ENCODE measurements at regions not wholly inside any gene's neighbourhood (a gene's known extent, or its start where the extent isn't known, plus 50 kb on each side); places are given as distances from the start of the nearest gene placed in this dataset.

DNA sequence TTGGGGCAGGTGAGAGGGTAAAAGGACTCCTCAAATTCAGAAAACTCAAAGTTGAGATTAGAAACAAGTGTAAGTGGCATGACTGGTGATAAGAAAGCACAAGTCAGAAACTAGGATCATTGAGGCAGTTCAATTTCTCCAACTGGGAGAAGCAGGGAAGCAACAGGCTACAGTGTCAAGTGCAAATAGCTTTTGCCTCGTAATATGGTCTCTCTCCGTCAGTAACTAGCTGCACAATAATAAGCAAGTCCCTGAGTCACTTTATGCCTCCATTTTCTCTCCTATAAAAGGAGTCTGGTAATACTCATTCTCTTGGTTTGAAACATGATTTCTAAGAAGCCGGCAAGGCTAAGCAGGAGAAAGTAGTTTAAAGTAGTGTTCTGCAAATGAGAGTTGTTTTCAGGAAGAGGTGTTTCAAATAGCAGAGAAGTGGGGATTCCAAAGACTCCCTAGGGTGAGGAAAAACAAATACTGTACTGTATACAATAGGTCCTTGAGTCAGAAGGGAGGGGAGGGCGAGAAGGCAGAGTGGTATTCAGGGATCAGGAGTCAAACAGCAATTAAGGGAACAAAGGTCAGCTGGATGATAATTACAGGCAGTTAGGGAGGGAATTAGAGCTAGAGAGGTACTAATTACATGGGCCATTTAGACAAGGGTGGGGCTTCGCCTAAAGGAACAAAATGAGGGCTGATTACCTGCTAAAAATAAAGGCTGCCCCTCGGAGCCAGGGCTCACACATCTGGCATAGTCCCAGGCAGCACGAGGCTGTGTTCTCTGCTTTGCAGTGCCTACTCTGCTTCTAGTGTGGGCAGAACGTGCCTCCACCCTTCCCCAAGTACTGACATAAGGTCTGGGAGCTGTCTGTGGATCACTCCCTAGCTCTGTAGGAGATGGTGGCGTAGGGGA is 96.0 kb upstream of the BDNF start:
- H2AFZ ChIP-seq (ENCODE audit: low read length) = no peak overlapping the region
- no TSS peak for BruUV-seq (replicated peaks)
- CTCF ChIA-PET (ENCODE audit: unreplicated experiment) = no interaction called here
- POLR2A ChIA-PET = no interaction called here
- no peak for DNase-seq (ENCODE audit: low spot score)
- H3K27ac ChIP-seq (ENCODE audit: low read depth, low read length, poor library complexity, severe bottlenecking) = no peak overlapping the region
- no peaks in the 10 kb centered on the region for H3K4me1 ChIP-seq (ENCODE audit: insufficient read depth, low read length, poor library complexity, severe bottlenecking)
- H3K4me3 ChIP-seq (ENCODE audit: low read depth, low read length, poor library complexity, severe bottlenecking) = no peak overlapping the region
- no peaks in the 10 kb centered on the region for H3K79me2 ChIP-seq (ENCODE audit: insufficient read depth, low read depth, low read length)
- H4K20me1 ChIP-seq (ENCODE audit: insufficient read depth, low read length) = no peaks in the 10 kb centered on the region
- no peaks in the 10 kb centered on the region for H3K36me3 ChIP-seq (ENCODE audit: insufficient read depth, low read length)
- no peak overlapping the region for H3K4me2 ChIP-seq (ENCODE audit: low read length)
- no peaks in the 10 kb centered on the region for H3K9me3 ChIP-seq (ENCODE audit: low read length)
- no peaks in the 10 kb centered on the region for H3K9me2 ChIP-seq (ENCODE audit: insufficient read depth, low read length)
- intact Hi-C loops (cut with micrococcal nuclease; ENCODE audit: unreplicated experiment) = no loop called here
- TF ChIP-seq, protein P1, sequence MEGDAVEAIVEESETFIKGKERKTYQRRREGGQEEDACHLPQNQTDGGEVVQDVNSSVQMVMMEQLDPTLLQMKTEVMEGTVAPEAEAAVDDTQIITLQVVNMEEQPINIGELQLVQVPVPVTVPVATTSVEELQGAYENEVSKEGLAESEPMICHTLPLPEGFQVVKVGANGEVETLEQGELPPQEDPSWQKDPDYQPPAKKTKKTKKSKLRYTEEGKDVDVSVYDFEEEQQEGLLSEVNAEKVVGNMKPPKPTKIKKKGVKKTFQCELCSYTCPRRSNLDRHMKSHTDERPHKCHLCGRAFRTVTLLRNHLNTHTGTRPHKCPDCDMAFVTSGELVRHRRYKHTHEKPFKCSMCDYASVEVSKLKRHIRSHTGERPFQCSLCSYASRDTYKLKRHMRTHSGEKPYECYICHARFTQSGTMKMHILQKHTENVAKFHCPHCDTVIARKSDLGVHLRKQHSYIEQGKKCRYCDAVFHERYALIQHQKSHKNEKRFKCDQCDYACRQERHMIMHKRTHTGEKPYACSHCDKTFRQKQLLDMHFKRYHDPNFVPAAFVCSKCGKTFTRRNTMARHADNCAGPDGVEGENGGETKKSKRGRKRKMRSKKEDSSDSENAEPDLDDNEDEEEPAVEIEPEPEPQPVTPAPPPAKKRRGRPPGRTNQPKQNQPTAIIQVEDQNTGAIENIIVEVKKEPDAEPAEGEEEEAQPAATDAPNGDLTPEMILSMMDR (conservative IDR thresholded peaks at IDR 0.05; ENCODE audit: low read length) = no peak
- TF ChIP-seq EZH2phosphoT487 (IDR thresholded peaks at IDR 0.05; ENCODE audit: borderline replicate concordance, low read depth, low read length) = no peak

DNA sequence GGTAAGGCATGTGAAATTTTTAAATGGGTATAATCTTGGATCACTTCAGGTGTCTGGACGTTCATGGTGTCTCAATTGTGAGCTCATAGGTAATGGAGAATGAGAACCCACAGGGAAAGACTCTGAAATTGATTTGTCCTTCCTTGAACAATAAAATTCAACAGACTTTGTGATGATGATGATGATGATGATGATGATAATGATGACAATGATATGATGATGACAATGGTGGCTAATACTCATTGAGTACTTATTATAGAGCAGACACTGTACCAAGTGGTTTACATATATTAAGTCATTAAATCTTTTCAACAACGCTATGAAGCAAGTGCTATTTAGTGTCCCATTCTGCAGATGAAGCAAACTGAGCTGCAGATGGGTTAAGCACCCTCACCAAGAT is 86.6 kb upstream of the BDNF start:
- Histone ChIP-seq H3K27ac (ENCODE audit: low read depth, low read length, poor library complexity, severe bottlenecking) (no peak overlapping the region), H3K4me1 (ENCODE audit: insufficient read depth, low read length, poor library complexity, severe bottlenecking) (no peaks in the 10 kb centered on the region), H2AFZ (ENCODE audit: low read length) (no peak overlapping the region), H3K4me3 (ENCODE audit: low read depth, low read length, poor library complexity, severe bottlenecking) (no peak overlapping the region), H4K20me1 (ENCODE audit: insufficient read depth, low read length) (no peaks in the 10 kb centered on the region), H3K36me3 (ENCODE audit: insufficient read depth, low read length) (no peaks in the 10 kb centered on the region), H3K79me2 (ENCODE audit: insufficient read depth, low read depth, low read length) (no peaks in the 10 kb centered on the region), H3K9me3 (ENCODE audit: low read length) (no peaks in the 10 kb centered on the region), H3K4me2 (ENCODE audit: low read length) (no peak overlapping the region), H3K9me2 (ENCODE audit: insufficient read depth, low read length) (no peaks in the 10 kb centered on the region)
- POLR2A ChIA-PET = interaction anchor here (0.6 kb wide), 1 partner anchor 870 kb away, joined by 6 read pairs; no protein-coding TSS in a partner anchor
- TF ChIP-seq, protein P1 (conservative IDR thresholded peaks at IDR 0.05; ENCODE audit: low read length) = no peak
- no peak for TF ChIP-seq EZH2phosphoT487 (IDR thresholded peaks at IDR 0.05; ENCODE audit: borderline replicate concordance, low read depth, low read length)
- CTCF ChIA-PET (ENCODE audit: unreplicated experiment) = no interaction called here
- BruUV-seq (replicated peaks) = no TSS peak
- DNase-seq (ENCODE audit: low spot score) = no peak
- intact Hi-C loops (cut with micrococcal nuclease; ENCODE audit: unreplicated experiment) = no loop called here

DNA sequence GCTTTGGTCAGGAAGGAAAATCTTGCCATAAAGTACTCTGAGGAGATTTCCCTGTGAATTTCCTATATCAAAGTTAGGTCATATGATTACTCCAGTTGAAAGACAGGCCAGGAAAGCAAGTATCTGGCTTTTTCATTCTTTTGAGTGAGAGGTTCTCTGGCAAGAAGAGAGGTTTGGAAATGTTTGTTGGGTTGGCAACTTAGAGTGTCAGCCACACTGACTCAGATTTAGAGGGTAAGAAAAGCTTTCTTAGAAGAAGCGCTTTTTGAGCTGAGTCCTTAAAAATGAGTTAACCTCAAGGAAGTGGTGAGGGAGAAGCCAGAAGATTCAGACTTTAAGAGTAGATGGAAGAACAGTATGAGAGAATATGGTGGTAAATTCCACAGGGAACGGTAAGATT is 86.1 kb upstream of the BDNF start:
- Histone ChIP-seq H3K4me2 (ENCODE audit: low read length) (no peak overlapping the region), H3K4me1 (ENCODE audit: insufficient read depth, low read length, poor library complexity, severe bottlenecking) (no peaks in the 10 kb centered on the region), H4K20me1 (ENCODE audit: insufficient read depth, low read length) (no peaks in the 10 kb centered on the region), H3K27ac (ENCODE audit: low read depth, low read length, poor library complexity, severe bottlenecking) (no peak overlapping the region), H2AFZ (ENCODE audit: low read length) (no peak overlapping the region), H3K9me2 (ENCODE audit: insufficient read depth, low read length) (no peaks in the 10 kb centered on the region), H3K9me3 (ENCODE audit: low read length) (no peaks in the 10 kb centered on the region), H3K4me3 (ENCODE audit: low read depth, low read length, poor library complexity, severe bottlenecking) (no peak overlapping the region), H3K79me2 (ENCODE audit: insufficient read depth, low read depth, low read length) (no peaks in the 10 kb centered on the region), H3K36me3 (ENCODE audit: insufficient read depth, low read length) (no peaks in the 10 kb centered on the region)
- ChIA-PET POLR2A (interaction anchor here (0.6 kb wide), 1 partner anchor 871 kb away, joined by 6 read pairs; no protein-coding TSS in a partner anchor), CTCF (ENCODE audit: unreplicated experiment) (no interaction called here)
- intact Hi-C loops (cut with micrococcal nuclease; ENCODE audit: unreplicated experiment) = no loop called here
- no peak for TF ChIP-seq EZH2phosphoT487 (IDR thresholded peaks at IDR 0.05; ENCODE audit: borderline replicate concordance, low read depth, low read length)
- DNase-seq (ENCODE audit: low spot score) = no peak
- no TSS peak for BruUV-seq (replicated peaks)
